GM23338 (cell line): ENCODE measurements at regions not wholly inside any gene's neighbourhood (a gene's known extent, or its start where the extent isn't known, plus 50 kb on each side); places are given as distances from the start of the nearest gene placed in this dataset.
"Not testable (repeated sequence)": the region's sequence is repeated elsewhere in the genome, so short reads cannot be mapped to it uniquely, and the experiment has no call there.

ENCODE experiments used
- ATAC-seq: fragments of 200-7000 bp; cut with Tn5 transposase; 3 replicates; pipeline ENCODE4 v1.9.1; 2020
- DNase-seq: peaks from one replicate; pipeline ENCODE4 v3.0.0-alpha.2; 2015; ENCODE audit warnings: low spot score
- H2AFZ ChIP-seq: fragments of 200-600 bp; sonication (generic); 2 replicates; pipeline ENCODE4 v1.8.0; 2016; ENCODE audit warnings: antibody characterized with exemption, mild to moderate bottlenecking, moderate library complexity
- H3F3A ChIP-seq: fragments of 200-600 bp; sonication (generic); replicated peaks from 2 replicates; pipeline ENCODE4 v1.8.0; 2017; ENCODE audit warnings: antibody characterized with exemption, mixed run types, low read depth
- H3K27ac ChIP-seq: fragments of 200-600 bp; sonication (generic); 2 replicates; pipeline ENCODE4 v1.6.1; 2016; ENCODE audit warnings: low read depth
- H3K27me3 ChIP-seq: fragments of 200-600 bp; sonication (generic); 2 replicates; pipeline ENCODE4 v1.8.0; 2016; ENCODE audit warnings: mild to moderate bottlenecking, mixed run types, moderate library complexity; ENCODE audit not compliant: insufficient read depth
- H3K36me3 ChIP-seq: fragments of 200-600 bp; sonication (generic); 2 replicates; pipeline ENCODE4 v1.8.0; 2016; ENCODE audit warnings: mild to moderate bottlenecking; ENCODE audit not compliant: insufficient read depth
- H3K4me1 ChIP-seq: fragments of 200-600 bp; sonication (generic); 2 replicates; pipeline ENCODE4 v1.8.0; 2016; ENCODE audit warnings: mild to moderate bottlenecking, moderate library complexity; ENCODE audit not compliant: insufficient read depth
- H3K4me2 ChIP-seq: fragments of 200-600 bp; sonication (generic); 2 replicates; pipeline ENCODE4 v1.7.1; 2017; ENCODE audit warnings: mixed run types
- H3K4me3 ChIP-seq: fragments of 200-600 bp; sonication (generic); 2 replicates; pipeline ENCODE4 v1.6.1; 2016; ENCODE audit warnings: mixed run types
- H3K79me2 ChIP-seq: fragments of 200-600 bp; sonication (generic); replicated peaks from 2 replicates; pipeline ENCODE4 v1.8.0; 2017; ENCODE audit warnings: mild to moderate bottlenecking; ENCODE audit not compliant: insufficient read depth
- H3K9me2 ChIP-seq: fragments of 200-600 bp; sonication (generic); 2 replicates; pipeline ENCODE4 v1.8.0; 2017; ENCODE audit not compliant: insufficient read depth
- H4K20me1 ChIP-seq: fragments of 200-600 bp; sonication (generic); replicated peaks from 2 replicates; pipeline ENCODE4 v1.8.0; 2017; ENCODE audit warnings: mild to moderate bottlenecking; ENCODE audit not compliant: insufficient read depth
- H3K27ac Mint-ChIP-seq: 2 replicates; pipeline ENCODE4 v1.8.0; 2020; ENCODE audit warnings: inconsistent platforms, mild to moderate bottlenecking, moderate library complexity, mixed read lengths
- H3K27me3 Mint-ChIP-seq: 3 replicates; pipeline ENCODE4 v1.8.0; 2022; ENCODE audit warnings: low read depth, mild to moderate bottlenecking, moderate library complexity, mixed read lengths, inconsistent platforms; ENCODE audit not compliant: insufficient read depth, poor library complexity
- H3K36me3 Mint-ChIP-seq: 3 replicates; pipeline ENCODE4 v1.8.0; 2021; ENCODE audit warnings: low read depth, mild to moderate bottlenecking, inconsistent platforms, moderate library complexity, mixed read lengths
- H3K4me1 Mint-ChIP-seq: 3 replicates; pipeline ENCODE4 v1.8.0; 2020; ENCODE audit warnings: mild to moderate bottlenecking, inconsistent platforms, mixed read lengths
- H3K4me3 Mint-ChIP-seq: 3 replicates; pipeline ENCODE4 v1.8.0; 2021; ENCODE audit warnings: moderate library complexity, mild to moderate bottlenecking, inconsistent platforms, mixed read lengths
- H3K9me3 Mint-ChIP-seq: 3 replicates; pipeline ENCODE4 v1.8.0; 2020; ENCODE audit warnings: moderate library complexity, mild to moderate bottlenecking, inconsistent platforms, mixed read lengths
- CREB1 ChIP-seq: fragments of 250-450 bp; sonication (Bioruptor Pico); IDR thresholded peaks from 2 replicates; pipeline ENCODE4 v1.5.0; 2020; ENCODE audit warnings: low read depth, mild to moderate bottlenecking, moderate library complexity
- EZH2phosphoT487 ChIP-seq: fragments of 200-600 bp; sonication (generic); IDR thresholded peaks from one replicate; pipeline ENCODE4 v1.8.1; 2018; ENCODE audit warnings: antibody characterized with exemption; ENCODE audit not compliant: unreplicated experiment
- NANOG ChIP-seq: IDR thresholded peaks from 2 replicates; pipeline ENCODE4 v1.6.1; 2016; ENCODE audit warnings: antibody characterized with exemption, borderline replicate concordance
- POLR2AphosphoS5 ChIP-seq: IDR thresholded peaks from 2 replicates; pipeline ENCODE4 v1.6.1; 2016; ENCODE audit warnings: antibody characterized with exemption, low read depth
- REST ChIP-seq: IDR thresholded peaks from one replicate; pipeline ENCODE4 v1.6.1; 2018; ENCODE audit warnings: antibody characterized with exemption; ENCODE audit not compliant: unreplicated experiment
- STAT1 ChIP-seq: IDR thresholded peaks from one replicate; pipeline ENCODE4 v1.6.1; 2016; ENCODE audit warnings: antibody characterized with exemption; ENCODE audit not compliant: unreplicated experiment
- ZNF114 ChIP-seq: fragments of 250-450 bp; sonication (Bioruptor Pico); IDR thresholded peaks from 2 replicates; pipeline ENCODE4 v1.5.0; 2020; ENCODE audit warnings: mild to moderate bottlenecking, moderate library complexity
- ZNF331 ChIP-seq: fragments of 250-450 bp; sonication (Bioruptor Pico); IDR thresholded peaks from 2 replicates; pipeline ENCODE4 v1.5.0; 2020; ENCODE audit warnings: low read depth, mild to moderate bottlenecking, moderate library complexity
- TF ChIP-seq, protein P1 (sequence below), 2 experiments: fragments of 200-600 bp in 1 of 2; sonication (generic) in 1 of 2; conservative IDR thresholded peaks; 2 replicates each; pipeline versions ENCODE4 v1.5.1 to v1.6.1; 2016 to 2017; ENCODE audit warnings: antibody characterized with exemption in 2 of 2, low read depth in 2 of 2, mild to moderate bottlenecking in 2 of 2, moderate library complexity in 1 of 2

DNA sequence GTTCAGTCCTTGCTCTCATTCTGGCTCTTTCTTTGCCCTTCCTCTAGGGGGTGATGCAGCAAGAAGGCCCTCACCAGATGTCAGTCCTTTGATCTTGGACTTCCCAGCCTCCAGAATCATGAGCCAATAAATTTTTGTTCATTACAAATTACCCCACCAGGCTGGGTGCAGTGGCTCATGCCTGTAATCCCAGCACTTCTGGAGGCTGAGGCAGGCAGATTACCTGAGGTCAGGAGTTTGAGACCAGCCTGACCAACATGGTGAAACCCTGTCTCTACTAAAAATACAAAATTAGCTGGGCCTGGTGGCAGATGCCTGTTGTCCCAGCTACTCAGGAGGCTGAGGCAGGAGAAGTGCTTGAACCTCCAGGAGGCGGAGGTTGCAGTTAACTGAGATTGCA lies 106.3 kb upstream of the TRPM1 start:
- H3K4me3 Mint-ChIP-seq, H4K20me1 ChIP-seq, ATAC-seq, H3K27ac ChIP-seq, H3K27me3 Mint-ChIP-seq, H2AFZ ChIP-seq, H3K4me3 ChIP-seq, H3K9me2 ChIP-seq, H3K4me1 ChIP-seq, H3K27ac Mint-ChIP-seq, H3K4me2 ChIP-seq, H3K36me3 Mint-ChIP-seq, H3K27me3 ChIP-seq, H3K79me2 ChIP-seq, H3F3A ChIP-seq, DNase-seq, H3K4me1 Mint-ChIP-seq, H3K36me3 ChIP-seq: not testable (repeated sequence)
- TF ChIP-seq, protein P1, sequence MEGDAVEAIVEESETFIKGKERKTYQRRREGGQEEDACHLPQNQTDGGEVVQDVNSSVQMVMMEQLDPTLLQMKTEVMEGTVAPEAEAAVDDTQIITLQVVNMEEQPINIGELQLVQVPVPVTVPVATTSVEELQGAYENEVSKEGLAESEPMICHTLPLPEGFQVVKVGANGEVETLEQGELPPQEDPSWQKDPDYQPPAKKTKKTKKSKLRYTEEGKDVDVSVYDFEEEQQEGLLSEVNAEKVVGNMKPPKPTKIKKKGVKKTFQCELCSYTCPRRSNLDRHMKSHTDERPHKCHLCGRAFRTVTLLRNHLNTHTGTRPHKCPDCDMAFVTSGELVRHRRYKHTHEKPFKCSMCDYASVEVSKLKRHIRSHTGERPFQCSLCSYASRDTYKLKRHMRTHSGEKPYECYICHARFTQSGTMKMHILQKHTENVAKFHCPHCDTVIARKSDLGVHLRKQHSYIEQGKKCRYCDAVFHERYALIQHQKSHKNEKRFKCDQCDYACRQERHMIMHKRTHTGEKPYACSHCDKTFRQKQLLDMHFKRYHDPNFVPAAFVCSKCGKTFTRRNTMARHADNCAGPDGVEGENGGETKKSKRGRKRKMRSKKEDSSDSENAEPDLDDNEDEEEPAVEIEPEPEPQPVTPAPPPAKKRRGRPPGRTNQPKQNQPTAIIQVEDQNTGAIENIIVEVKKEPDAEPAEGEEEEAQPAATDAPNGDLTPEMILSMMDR (conservative IDR thresholded peaks at IDR 0.05; ENCODE audit: low read depth in 2 of 2), result peak in 1 of 2 experiments; percentile 19; a peak in 3 of 4 replicates
- H3K9me3 Mint-ChIP-seq, result peaks cover 14% of the 10 kb centered on the region; the same call in 1 of the 3 replicates

- ATAC-seq (no peak), DNase-seq (no peak)
- Histone ChIP-seq H4K20me1 (no peaks in the 10 kb centered on the region), H3K36me3 (no peaks in the 10 kb centered on the region), H3K4me1 (no peaks in the 10 kb centered on the region), H3F3A (no peaks in the 10 kb centered on the region), H3K27me3 (no peaks in the 10 kb centered on the region), H3K9me2 (no peaks in the 10 kb centered on the region; the same call in 1 of the 2 replicates), H3K27ac (no peak overlapping the region), H3K4me3 (no peak overlapping the region), H2AFZ (no peak overlapping the region), H3K4me2 (no peak overlapping the region), H3K79me2 (no peaks in the 10 kb centered on the region)
- Mint-ChIP-seq H3K36me3 (no peaks in the 10 kb centered on the region), H3K9me3 (peaks cover 14% of the 10 kb centered on the region; the same call in 1 of the 3 replicates), H3K27me3 (no peaks in the 10 kb centered on the region), H3K27ac (no peak overlapping the region), H3K4me1 (no peaks in the 10 kb centered on the region), H3K4me3 (no peak overlapping the region)
- TF ChIP-seq REST (no peak), STAT1 (no peak), NANOG (no peak), CREB1 (CRISPR knock-in tag) (no peak), ZNF114 (CRISPR knock-in tag) (no peak), POLR2AphosphoS5 (no peak), ZNF331 (CRISPR knock-in tag) (no peak), EZH2phosphoT487 (no peak)
- TF ChIP-seq, protein P1 (conservative IDR thresholded peaks at IDR 0.05; ENCODE audit: low read depth in 2 of 2), result no peak
Observed at GRCh38 chr15:31208817-31209216, 107.3 kb upstream of the TRPM1 start.
